Endothelial cell of umbilical vein (primary cell): ENCODE measurements at regions not wholly inside any gene's neighbourhood (a gene's known extent, or its start where the extent isn't known, plus 50 kb on each side); places are given as distances from the start of the nearest gene placed in this dataset.

ENCODE experiments used
- BruUV-seq: library from RNA; stranded (reverse); fragments of 400-500 nt; replicated peaks from 2 replicates; lab custom pipeline; 2021; lab: Mats Ljungman, UMichigan
- CTCF ChIA-PET: fragments of 300-600, 350-600 bp; sonication (Branson Sonifier 250); formaldehyde crosslinking; loops from one replicate; lab custom pipeline; 2021; ENCODE audit warnings: antibody characterized with exemption, inconsistent platforms; lab: Charles Lee
- POLR2A ChIA-PET: fragments of 300-600, 350-600 bp; sonication (Branson Sonifier 250); formaldehyde crosslinking; loops from one replicate; lab custom pipeline; 2021; ENCODE audit warnings: antibody characterized with exemption, inconsistent platforms; lab: Charles Lee
- DNase-seq: peaks from one replicate; pipeline ENCODE4 v3.0.0-alpha.2; 2011; ENCODE audit warnings: low read depth, low spot score
- FAIRE-seq: peaks from 2 replicates; lab custom pipeline; 2011; peaks lifted over from hg19 to GRCh38; lab: Jason Lieb, UNC
- H2AFZ ChIP-seq: 2 replicates; pipeline ENCODE4 v1.6.0; 2012; ENCODE audit warnings: low read depth, low read length, control low read depth, inconsistent platforms
- H3K27ac ChIP-seq: 2 replicates; pipeline ENCODE4 v1.5.1; 2011; ENCODE audit warnings: low read depth, mild to moderate bottlenecking, control low read depth, low read length, moderate library complexity; ENCODE audit not compliant: insufficient read depth
- H3K27me3 ChIP-seq, 2 experiments: 2 replicates each; pipeline versions ENCODE4 v1.6.0 to v1.6.1; 2011; ENCODE audit warnings: low read length in 2 of 2, mixed read lengths in 1 of 2; ENCODE audit not compliant: control insufficient read depth in 2 of 2, insufficient read depth in 2 of 2
- H3K36me3 ChIP-seq, 2 experiments: 2 replicates in 1 of 2; 3 replicates in 1 of 2; pipeline ENCODE4 v1.5.1; 2011; ENCODE audit warnings: low read length in 2 of 2, mild to moderate bottlenecking in 1 of 2, moderate library complexity in 1 of 2; ENCODE audit not compliant: control insufficient read depth in 2 of 2, insufficient read depth in 2 of 2; ENCODE audit errors: extremely low read depth in 1 of 2
- H3K4me1 ChIP-seq: 3 replicates; pipeline ENCODE4 v1.5.1; 2011; ENCODE audit warnings: mild to moderate bottlenecking, low read length; ENCODE audit not compliant: control insufficient read depth, insufficient read depth; ENCODE audit errors: extremely low read depth
- H3K4me2 ChIP-seq: 2 replicates; pipeline ENCODE4 v1.6.1; 2011; ENCODE audit warnings: low read length, control low read depth, mixed read lengths; ENCODE audit not compliant: insufficient read depth
- H3K4me3 ChIP-seq, 3 experiments: fragments of 200-600 bp in 1 of 3; sonication (generic), shearing (Covaris generic) in 1 of 3; replicated peaks in 1 of 3; 2 replicates each; pipeline ENCODE4 v1.5.1; 2011 to 2016; ENCODE audit warnings: control low read depth in 3 of 3, low read length in 3 of 3, mild to moderate bottlenecking in 2 of 3, inconsistent platforms in 1 of 3, low read depth in 1 of 3, moderate library complexity in 1 of 3; ENCODE audit not compliant: insufficient read depth in 1 of 3
- H3K79me2 ChIP-seq: 2 replicates; pipeline ENCODE4 v1.6.0; 2012; ENCODE audit warnings: low read length, inconsistent platforms; ENCODE audit not compliant: control insufficient read depth, insufficient read depth
- H3K9ac ChIP-seq: replicated peaks from 2 replicates; pipeline ENCODE3; 2011; ENCODE audit warnings: low read length, control low read depth; ENCODE audit not compliant: insufficient read depth; ENCODE audit errors: extremely low read depth
- H3K9me1 ChIP-seq: replicated peaks from 3 replicates; pipeline ENCODE4 v1.6.0; 2011; ENCODE audit warnings: mild to moderate bottlenecking, low read length; ENCODE audit not compliant: control insufficient read depth, insufficient read depth; ENCODE audit errors: extremely low read depth
- H3K9me3 ChIP-seq: replicated peaks from 2 replicates; pipeline ENCODE4 v1.5.1; 2012; ENCODE audit warnings: low read length, inconsistent platforms; ENCODE audit not compliant: control insufficient read depth, insufficient read depth
- H4K20me1 ChIP-seq: replicated peaks from 2 replicates; pipeline ENCODE3; 2011; ENCODE audit warnings: mild to moderate bottlenecking, low read length; ENCODE audit not compliant: control insufficient read depth, insufficient read depth; ENCODE audit errors: extremely low read depth
- CTCF ChIP-seq, 2 donors: IDR thresholded peaks; 1 replicate in 1 of 2; 2 replicates in 1 of 2; pipeline ENCODE4 v1.5.1; 2011; ENCODE audit warnings: low read length in 2 of 2, mild to moderate bottlenecking in 2 of 2, moderate library complexity in 2 of 2, control low read depth in 1 of 2, inconsistent platforms in 1 of 2, low read depth in 1 of 2; ENCODE audit not compliant: insufficient read depth in 1 of 2; ENCODE audit errors: extremely low read depth in 1 of 2
- EZH2 ChIP-seq: IDR thresholded peaks from 2 replicates; pipeline ENCODE4 v1.6.1; 2012; ENCODE audit warnings: borderline replicate concordance, low read depth, mild to moderate bottlenecking, moderate library complexity, low read length, inconsistent platforms; ENCODE audit not compliant: severe bottlenecking
- FOS ChIP-seq: IDR thresholded peaks from 2 replicates; pipeline ENCODE4 v1.6.1; 2011; ENCODE audit warnings: mild to moderate bottlenecking, low read length, moderate library complexity, borderline replicate concordance; ENCODE audit not compliant: insufficient read depth
- GATA2 ChIP-seq: IDR thresholded peaks from 2 replicates; pipeline ENCODE4 v1.7.0; 2011; ENCODE audit warnings: low read depth, mild to moderate bottlenecking, moderate library complexity, mixed read lengths, low read length; ENCODE audit not compliant: insufficient read length, insufficient read depth
- JUN ChIP-seq: IDR thresholded peaks from 2 replicates; pipeline ENCODE4 v1.6.1; 2011; ENCODE audit warnings: borderline replicate concordance, low read depth; ENCODE audit not compliant: insufficient read length, insufficient read depth
- MAX ChIP-seq: IDR thresholded peaks from 2 replicates; pipeline ENCODE4 v1.6.1; 2011; ENCODE audit not compliant: insufficient read depth, insufficient read length
- MYC ChIP-seq: IDR thresholded peaks from one replicate; pipeline ENCODE4 v1.6.1; 2011; ENCODE audit warnings: mild to moderate bottlenecking, low read depth, low read length
- POLR2A ChIP-seq: IDR thresholded peaks from 2 replicates; pipeline ENCODE4 v1.6.1; 2012; ENCODE audit warnings: low read depth, mild to moderate bottlenecking, control low read depth, low read length
- POLR2AphosphoS5 ChIP-seq: IDR thresholded peaks from 2 replicates; pipeline ENCODE4 v1.6.1; 2012; ENCODE audit warnings: low read depth, mild to moderate bottlenecking, control low read depth, low read length, moderate library complexity; ENCODE audit not compliant: insufficient read depth
- dilution Hi-C: fragments of 300-500 bp; cut with MboI; formaldehyde crosslinking; loops from one replicate; pipeline ENCODE4 v1.15.0; 2019; ENCODE audit warnings: low sequenced_read_pairs; ENCODE audit not compliant: extremely low pct_ligation_motif_present
- intact Hi-C: fragments of 100-400 bp; cut with micrococcal nuclease; formaldehyde crosslinking; loops from one replicate; pipeline ENCODE4 v1.10.0; 2022

- Histone ChIP-seq H3K4me3 (no peak overlapping the region), H3K9me3 (no peaks in the 10 kb centered on the region), H2AFZ (peak overlapping the region; percentile 16), H3K27ac (peak overlapping the region; percentile 49), H4K20me1 (no peaks in the 10 kb centered on the region), H3K9me1 (no peaks in the 10 kb centered on the region), H3K9ac (no peak overlapping the region), H3K36me3 (no peaks in the 10 kb centered on the region), H3K79me2 (no peaks in the 10 kb centered on the region), H3K4me2 (peak overlapping the region; percentile 20), H3K27me3 (no peaks in the 10 kb centered on the region), H3K4me1 (peaks cover 12% of the 10 kb centered on the region)
- no peak for TF ChIP-seq CTCF (IDR thresholded peaks at IDR 0.05; ENCODE audit: extremely low read depth in 1 of 2, insufficient read depth in 1 of 2, low read depth in 1 of 2, low read length in 2 of 2)
- peak; percentile 61 for TF ChIP-seq POLR2AphosphoS5
- no peak for TF ChIP-seq MAX
- peak; percentile 75 for TF ChIP-seq GATA2
- no peak for TF ChIP-seq EZH2
- peak; percentile 70 for TF ChIP-seq JUN
- TF ChIP-seq FOS, result peak; percentile 85
- TF ChIP-seq MYC, result no peak
- TF ChIP-seq POLR2A, result no peak
- FAIRE-seq (peak; percentile 76), DNase-seq (peak; percentile 90)
- intact Hi-C loops (loop anchor here (1.0 to 10.0 kb wide), 7 partner anchors 31 to 881 kb away; no protein-coding TSS in a partner anchor), dilution Hi-C loops (no loop called here)
- BruUV-seq, result TSS peak; percentile 77
- ChIA-PET CTCF (no interaction called here), POLR2A (interaction anchor here (1.2 kb wide), 1 partner anchor 598 kb away, joined by 3 read pairs; no protein-coding TSS in a partner anchor)
These were observed 599.4 kb upstream of the CITED2 start for GRCh38 chr6:139973669-139974344.
